D721Med (cell line): ENCODE measurements at regions not wholly inside any gene's neighbourhood (a gene's known extent, or its start where the extent isn't known, plus 50 kb on each side); places are given as distances from the start of the nearest gene placed in this dataset.

Source experiments
- DNase-seq: peaks from one replicate; pipeline ENCODE4 v3.0.0; 2011; ENCODE audit warnings: low spot score; ENCODE audit not compliant: insufficient read length
- FAIRE-seq: peaks from 2 replicates; lab custom pipeline; 2011; peaks lifted over from hg19 to GRCh38; lab: Jason Lieb, UNC
- CTCF ChIP-seq: IDR thresholded peaks from 2 replicates; pipeline ENCODE4 v1.5.1; 2012; ENCODE audit warnings: mild to moderate bottlenecking, control low read depth; ENCODE audit not compliant: insufficient read depth; ENCODE audit errors: missing control alignments

DNA sequence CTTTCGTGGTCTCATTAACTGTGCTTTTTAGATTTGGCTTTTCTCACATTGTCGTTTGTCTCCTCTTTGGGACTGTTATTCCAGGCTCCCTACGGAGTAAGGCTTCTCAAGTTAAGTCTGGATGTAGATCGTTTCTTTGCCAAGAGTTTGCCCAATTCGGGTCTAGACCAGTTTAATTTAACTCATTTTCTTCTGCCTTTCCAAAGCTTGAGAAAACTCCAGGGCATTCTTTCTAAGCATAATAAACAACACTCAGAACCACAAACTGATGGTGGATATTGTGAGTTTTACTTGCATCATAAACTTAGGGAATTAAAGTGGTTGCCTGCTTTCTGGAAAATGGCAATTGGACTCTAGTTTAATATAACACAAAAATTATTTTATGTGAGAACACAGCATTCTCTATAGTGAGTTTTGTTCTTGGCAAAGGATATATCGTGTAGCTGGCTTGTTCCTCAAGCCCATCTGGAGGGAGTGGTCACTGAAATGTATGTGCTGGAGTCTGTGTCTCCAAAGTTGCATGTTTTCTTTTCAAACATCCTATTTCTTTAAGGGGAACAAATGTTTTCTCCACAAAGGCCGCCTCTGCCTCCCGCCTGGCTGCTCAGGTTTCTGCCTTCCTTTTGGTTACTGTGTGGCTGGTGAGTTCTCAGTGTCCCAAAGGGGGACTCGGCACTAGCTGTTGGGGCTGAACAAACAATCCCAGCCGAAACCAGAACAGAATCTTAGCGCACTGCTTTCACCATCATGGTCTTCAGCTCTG lies 211.3 kb upstream of the FBN2 start:
- DNase-seq (no peak), FAIRE-seq (no peak)
- TF ChIP-seq CTCF: no peak

DNA sequence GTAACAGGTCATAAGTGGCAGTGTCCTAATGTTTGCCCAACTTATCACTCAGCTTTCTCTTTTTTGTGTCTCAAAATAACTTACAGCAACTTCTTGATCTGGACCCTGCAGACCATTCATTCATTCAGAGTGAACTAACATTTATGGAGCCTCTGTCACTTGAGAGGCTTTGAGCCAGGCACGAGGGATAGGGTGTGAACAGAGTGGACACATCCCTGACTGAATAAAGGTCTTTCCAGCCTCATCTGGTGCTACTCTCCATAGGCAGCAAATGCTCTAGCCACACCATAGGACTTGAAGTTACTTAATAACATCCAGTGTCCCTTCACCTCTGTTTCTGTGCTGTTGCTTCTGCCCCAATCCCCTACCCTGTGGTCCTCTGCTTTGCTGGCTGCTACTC lies 212.1 kb upstream of the FBN2 start:
- no peak for DNase-seq
- FAIRE-seq: no peak
- no peak for TF ChIP-seq CTCF

- no peak for FAIRE-seq
- TF ChIP-seq CTCF: no peak
- DNase-seq: no peak
Observed at GRCh38 chr5:128757196-128757959, 207.9 kb upstream of the SLC27A6 start.

- no peak for DNase-seq
Observed at GRCh38 chr5:128762661-128763306, 202.5 kb upstream of the SLC27A6 start.

GRCh38 chr5:128763321-128763720 lies 202.0 kb upstream of the SLC27A6 start:
- FAIRE-seq (no peak), DNase-seq (no peak)
- TF ChIP-seq CTCF: no peak

More at GRCh38 chr5:128762661-128763306, 202.5 kb upstream of the SLC27A6 start:
- TF ChIP-seq CTCF: no peak
- no peak for FAIRE-seq

DNA sequence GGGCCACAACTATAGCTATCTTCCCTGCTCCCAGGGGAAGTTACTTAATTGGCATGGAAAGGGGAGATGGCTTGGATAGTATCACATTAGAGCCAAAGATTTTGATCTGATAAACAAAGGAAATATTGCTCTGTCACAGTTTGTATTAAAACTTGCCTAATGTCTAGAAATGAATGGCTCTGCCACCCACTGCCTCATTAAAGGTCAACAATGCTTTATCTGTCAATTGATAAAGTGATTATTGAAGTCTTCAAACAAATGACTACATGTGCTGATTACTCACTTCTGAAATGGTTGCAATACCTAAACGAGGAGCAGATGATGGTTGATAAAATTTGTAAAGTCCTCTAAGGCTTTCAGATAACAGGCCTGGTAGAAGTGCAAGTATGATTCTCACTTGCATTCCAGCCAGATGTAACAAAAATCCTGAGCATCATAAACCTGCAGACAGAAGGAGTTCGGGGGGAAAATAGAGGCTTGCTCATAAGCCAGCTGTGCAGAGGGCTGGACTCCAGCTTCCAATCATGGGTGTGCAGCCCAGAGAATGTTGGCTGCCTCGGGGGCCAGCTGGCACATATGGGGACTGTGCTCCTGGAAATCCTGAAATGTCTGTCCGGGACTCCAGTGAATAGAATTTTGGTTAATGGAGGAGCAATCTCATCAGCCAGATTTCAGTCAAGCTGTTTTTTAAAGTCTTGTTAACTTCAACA lies 200.5 kb upstream of the SLC27A6 start:
- no peak for FAIRE-seq
- no peak for TF ChIP-seq CTCF
- no peak for DNase-seq
